ENCODE measurements at regions not wholly inside any gene's neighbourhood (a gene's known extent, or its start where the extent isn't known, plus 50 kb on each side); places are given as distances from the start of the nearest gene placed in this dataset.

DNA sequence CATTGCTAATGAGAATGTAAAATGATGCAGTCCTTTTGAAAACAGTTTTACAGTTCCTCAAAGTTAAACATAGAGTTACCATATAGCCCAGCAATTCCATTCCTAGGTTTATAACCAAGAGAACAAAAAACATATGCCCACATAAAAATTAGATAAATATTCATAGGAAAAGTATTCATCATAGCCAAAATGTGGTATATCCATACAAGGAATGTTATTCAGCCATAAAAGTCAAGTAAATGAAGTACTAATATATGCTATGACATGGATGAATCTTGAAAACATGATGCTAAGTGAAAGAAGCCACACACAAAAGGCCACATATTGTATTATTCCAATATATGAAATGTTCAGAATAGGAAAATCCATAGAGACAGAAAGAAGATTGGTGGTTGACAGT, 158.0 kb upstream of the CARMIL1 start:
- TF ChIP-seq, protein P1, sequence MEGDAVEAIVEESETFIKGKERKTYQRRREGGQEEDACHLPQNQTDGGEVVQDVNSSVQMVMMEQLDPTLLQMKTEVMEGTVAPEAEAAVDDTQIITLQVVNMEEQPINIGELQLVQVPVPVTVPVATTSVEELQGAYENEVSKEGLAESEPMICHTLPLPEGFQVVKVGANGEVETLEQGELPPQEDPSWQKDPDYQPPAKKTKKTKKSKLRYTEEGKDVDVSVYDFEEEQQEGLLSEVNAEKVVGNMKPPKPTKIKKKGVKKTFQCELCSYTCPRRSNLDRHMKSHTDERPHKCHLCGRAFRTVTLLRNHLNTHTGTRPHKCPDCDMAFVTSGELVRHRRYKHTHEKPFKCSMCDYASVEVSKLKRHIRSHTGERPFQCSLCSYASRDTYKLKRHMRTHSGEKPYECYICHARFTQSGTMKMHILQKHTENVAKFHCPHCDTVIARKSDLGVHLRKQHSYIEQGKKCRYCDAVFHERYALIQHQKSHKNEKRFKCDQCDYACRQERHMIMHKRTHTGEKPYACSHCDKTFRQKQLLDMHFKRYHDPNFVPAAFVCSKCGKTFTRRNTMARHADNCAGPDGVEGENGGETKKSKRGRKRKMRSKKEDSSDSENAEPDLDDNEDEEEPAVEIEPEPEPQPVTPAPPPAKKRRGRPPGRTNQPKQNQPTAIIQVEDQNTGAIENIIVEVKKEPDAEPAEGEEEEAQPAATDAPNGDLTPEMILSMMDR (IDR thresholded peaks at IDR 0.05): no peak
- TF ChIP-seq EZH2 (IDR thresholded peaks at IDR 0.05; ENCODE audit: borderline replicate concordance, insufficient read depth, low read depth, low read length, poor library complexity, severe bottlenecking): no peak
